Activated naive CD4-positive, alpha-beta T cell treated with Interleukin-2 at 50 U/mL for 16 hours (primary cell): ENCODE measurements at regions not wholly inside any gene's neighbourhood (a gene's known extent, or its start where the extent isn't known, plus 50 kb on each side); places are given as distances from the start of the nearest gene placed in this dataset.

Source experiments
- DNase-seq: peaks from one replicate; pipeline ENCODE4 v3.0.0-alpha.2; 2020

DNA sequence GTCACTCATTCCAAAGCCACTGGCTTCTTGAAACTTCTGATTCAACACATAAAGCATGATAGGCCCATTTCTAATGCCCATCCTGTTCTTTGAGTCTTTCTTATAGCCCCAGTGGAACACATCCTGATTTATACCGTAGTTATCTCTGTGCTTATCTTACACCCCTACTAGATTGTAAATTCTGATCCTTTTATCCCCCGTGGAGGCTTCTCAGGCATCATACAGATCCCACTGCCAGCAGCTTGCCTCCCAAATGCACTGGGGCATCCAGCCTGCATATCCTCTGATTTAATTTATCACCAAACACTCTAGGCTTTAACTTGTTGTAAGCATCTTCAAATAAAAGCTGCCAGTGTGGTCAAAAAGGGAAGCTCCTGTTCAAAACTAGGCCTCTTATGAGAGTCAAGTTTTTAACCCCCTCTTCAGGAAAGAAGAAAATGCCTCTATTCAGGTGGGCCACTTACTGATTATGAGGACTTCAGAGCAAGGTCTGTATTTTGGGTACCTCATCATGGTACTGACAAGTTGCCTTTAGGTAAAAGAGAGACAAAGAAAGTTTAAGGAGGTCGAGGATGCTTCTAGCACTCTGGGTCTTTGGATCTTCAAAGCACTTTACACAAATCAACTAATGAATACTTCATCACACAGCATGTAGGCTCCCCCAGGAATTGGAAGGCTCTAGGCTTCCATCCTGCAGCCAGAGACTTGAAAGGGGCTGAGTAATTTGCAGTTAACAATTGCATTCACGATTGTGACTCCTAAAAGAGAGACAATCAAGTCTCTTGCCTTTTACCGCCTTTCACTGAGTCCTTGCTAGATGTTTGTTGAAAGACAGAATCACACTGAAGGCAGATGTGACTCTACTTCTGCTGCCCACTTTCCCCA lies 95.8 kb upstream of the LDB2 start:
- no peak for DNase-seq

DNA sequence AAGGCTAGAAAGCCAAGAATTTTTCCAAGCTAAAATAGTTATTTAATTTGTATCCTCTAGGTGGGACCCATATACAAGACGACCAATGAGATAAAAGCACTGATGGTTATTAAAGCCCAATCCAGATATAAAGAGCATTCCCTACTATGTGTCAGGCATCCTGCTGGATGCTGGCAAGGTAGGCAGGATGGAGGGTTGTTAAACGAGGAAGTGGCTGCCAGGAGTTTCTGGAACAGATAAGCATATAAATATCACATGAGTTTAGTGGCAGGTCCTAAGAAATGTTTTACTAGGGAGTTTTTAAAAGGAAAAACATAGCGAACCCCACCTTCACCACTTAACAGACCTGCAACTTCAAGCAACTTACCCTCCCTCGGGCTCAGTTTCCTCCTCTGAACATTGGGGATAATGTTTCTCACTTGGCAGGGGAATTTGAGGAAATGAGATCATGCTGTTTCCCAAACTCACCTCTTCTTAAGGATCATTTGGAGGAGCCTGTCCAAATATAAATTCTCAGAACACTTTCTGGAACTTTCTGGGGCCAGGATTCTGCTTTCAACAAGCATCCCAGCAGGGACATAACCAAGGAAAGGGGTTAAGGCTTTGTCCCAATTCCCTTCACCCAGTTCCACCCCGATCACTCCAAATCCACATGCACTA lies 94.3 kb upstream of the LDB2 start:
- DNase-seq = no peak

DNA sequence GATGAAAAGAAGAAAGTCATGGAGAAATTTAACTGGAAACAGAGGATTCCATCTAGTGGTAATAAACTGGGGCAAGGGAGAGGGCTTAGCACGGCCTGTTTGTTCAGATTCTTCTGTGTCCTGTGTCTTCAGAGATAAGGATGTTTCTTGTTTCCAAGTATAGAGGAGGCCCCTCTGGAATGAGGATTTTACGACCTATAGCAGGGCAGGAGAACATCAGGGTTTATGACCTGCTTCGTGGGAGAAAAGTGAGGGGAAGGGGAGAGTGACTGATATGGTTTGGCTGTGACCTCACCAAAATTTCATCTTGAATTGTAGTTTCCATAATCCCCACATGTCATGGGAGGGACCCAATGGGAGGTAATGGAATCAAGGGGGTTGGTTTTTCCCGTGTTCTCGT lies 93.0 kb upstream of the LDB2 start:
- no peak for DNase-seq

DNA sequence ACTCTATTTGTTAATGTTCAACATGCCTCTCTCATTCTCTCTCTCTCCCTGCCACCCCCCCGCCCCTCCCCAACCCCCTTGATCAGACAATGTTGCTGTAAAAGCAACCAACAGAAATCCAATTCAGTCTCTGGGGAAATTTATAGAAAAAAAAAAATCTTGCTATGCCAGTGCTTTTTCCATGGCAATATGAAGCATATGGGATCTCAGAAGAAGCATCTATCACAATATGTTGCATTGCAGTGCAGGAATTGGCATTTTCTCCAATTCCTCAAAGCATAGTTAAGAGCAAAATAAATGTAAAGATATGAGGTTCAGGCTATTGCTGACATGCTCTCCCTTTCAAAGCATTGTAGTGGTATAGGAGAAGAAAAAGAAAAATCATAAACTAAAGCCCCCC lies 90.9 kb upstream of the LDB2 start:
- DNase-seq = no peak

DNA sequence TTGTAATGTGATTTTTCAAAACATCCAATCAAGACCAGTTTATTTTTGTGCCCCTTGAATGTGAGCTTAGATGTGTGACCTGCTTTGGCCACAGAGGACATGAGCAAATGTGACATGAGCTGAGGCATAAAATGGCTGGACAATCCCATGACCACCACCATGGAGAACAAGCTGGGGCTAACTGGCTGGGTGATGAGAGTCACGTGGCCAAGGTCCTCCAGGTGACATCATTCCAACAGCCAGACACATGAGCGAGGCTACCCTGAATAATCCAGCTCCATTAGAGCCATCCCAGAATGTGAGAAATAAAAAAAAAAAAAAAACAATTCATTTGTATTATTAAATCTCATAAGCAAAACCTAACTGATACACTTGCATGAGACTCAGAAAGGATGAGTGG lies 90.4 kb upstream of the LDB2 start:
- no peak for DNase-seq

DNA sequence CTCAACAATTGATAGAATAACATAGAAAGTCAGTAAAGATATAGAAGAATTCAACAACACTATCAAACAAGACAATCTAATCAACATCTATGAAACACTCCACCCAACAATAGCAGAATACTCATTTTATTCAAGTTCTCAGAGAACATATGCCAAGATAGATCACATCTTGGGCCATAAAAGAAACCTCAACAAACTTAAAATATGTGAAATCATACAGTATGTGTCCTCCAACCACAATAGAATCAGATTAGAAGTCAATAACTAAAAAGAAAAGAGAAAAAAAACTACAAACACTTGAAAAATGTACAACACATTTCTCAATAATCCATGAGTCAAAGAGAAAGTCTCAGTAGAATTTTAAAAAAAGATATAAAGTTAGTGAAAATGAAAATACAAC lies 78.6 kb upstream of the LDB2 start:
- no peak for DNase-seq

DNA sequence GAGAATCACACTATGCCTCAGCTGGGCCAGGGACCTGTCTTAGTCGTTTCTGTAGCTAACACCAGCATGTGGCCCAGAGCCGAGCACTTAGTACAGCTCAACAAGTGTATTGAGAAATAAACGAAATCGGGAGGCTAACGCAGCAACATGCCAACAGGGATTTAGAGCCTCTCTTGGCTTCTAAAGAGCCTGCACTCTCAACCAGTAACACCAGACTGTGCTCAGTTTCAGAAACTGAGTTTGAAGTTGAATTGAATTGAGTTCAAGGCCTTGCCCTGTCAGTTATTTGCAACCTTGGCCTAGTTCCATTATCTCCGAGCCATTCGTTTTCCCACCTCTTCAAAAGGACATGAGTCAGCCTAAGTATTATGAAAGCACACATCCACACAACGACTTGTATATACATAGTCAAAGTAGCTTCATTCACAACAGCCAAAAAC lies 71.3 kb upstream of the LDB2 start:
- DNase-seq = no peak

DNA sequence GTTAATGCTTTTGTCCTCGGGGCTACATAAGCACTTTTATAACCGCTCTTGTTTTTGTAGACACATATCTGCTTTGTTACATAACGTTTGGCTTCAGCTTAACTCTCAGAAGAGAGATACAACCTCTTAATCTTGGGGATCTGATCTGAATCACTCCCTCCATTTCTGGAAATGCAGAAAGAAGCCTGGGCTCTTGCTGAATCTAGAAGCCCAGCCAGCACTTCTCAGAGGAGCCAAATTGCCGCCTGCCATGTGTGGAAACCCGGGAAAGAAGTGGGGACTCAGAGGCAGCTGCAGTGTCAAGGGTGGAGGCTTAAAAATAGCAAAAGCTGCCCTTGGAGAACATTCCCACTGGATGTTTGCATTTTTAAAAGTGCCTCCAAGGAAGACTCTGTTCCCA lies 69.3 kb upstream of the LDB2 start:
- no peak for DNase-seq

DNA sequence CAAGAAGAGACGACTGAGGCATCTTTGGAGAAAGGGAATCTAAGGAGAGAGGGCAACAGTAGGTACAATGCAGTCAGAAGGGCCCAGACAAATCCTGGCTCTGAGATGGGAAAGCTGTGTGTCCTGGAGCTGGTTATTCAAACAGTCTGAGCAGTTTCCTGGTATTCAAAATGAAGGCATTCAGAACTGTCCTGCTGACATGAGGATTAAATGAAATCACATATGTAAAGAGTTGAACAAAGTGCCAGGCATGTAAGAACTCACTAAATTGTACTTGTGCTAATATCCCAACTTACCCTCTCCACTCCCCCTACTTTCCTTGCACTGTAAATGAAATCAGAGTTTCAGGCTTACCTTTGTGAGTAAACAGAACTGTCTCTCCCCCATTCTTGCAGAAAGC lies 60.9 kb upstream of the LDB2 start:
- no peak for DNase-seq

DNA sequence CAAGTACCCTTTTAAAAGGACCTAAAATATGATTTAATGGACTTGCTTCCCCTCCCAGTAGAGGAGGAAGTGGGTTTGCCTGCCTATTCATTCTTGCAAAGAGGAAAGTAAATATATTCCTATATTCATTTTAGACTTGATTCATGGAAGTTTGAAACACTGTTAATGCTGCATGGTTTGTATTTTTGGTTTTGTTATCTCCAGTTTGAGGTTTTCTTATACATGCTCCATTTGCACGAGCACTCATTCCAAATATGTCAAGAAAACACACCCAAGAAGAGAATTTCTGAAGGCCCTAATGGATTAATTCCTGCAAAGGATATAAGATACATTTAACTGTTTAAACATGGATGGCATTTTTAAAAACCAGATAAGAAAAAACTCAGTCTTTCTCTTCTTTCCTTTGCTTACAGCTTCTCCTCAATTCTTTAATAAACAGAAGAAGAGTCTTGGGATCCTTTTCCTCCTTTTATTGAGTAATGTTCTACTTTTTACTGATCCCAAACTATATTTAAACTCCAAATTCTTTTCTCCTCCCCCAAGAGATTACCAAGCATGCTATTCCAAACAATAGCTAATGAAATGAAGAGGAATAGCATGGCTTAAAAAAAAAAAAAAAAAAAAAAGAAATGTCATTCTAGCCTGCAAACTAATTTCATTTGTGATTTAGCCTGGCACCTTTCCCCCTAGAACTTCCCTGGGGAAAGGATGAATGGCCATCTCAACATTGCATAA lies 54.6 kb upstream of the LDB2 start:
- no peak for DNase-seq

DNA sequence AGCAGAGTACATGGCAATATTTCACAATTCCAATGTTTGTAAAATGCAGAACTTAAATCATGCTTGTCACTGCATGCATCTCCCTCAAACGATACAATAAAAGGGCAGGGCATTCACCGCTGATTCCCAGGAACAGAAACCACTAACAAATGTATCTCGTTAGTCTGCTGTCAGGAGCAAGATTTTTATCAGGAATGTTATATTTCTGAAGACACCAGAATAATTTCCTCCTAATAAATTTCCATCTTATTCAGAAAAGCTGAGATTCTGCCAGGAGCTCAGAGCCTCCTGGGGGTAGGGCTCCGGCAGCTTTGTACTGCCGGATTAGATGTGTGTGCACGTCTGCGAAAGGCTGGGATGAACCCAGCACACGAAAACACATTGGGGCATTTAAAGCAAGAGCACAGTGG lies 54.0 kb upstream of the LDB2 start:
- DNase-seq = no peak
